AG04449 (cell line): ENCODE measurements at regions not wholly inside any gene's neighbourhood (a gene's known extent, or its start where the extent isn't known, plus 50 kb on each side); places are given as distances from the start of the nearest gene placed in this dataset.
"Not testable (repeated sequence)": the region's sequence is repeated elsewhere in the genome, so short reads cannot be mapped to it uniquely, and the experiment has no call there.

Experiments used
- CTCF ChIA-PET: fragments of 350-600 bp; formaldehyde crosslinking; extraction: SDS; loops from one replicate; lab custom pipeline; 2021; ENCODE audit warnings: antibody characterized with exemption; lab: Yijun Ruan, JAX
- POLR2A ChIA-PET: fragments of 400-600, 350-600 bp; formaldehyde crosslinking; extraction: SDS; loops from one replicate; lab custom pipeline; 2020; ENCODE audit warnings: antibody characterized with exemption, inconsistent platforms; lab: Yijun Ruan, JAX
- DNase-seq: peaks from one replicate; pipeline ENCODE4 v3.0.0-alpha.2; 2010; ENCODE audit warnings: low read depth, low spot score
- H3K4me3 ChIP-seq: 2 replicates; pipeline ENCODE4 v1.5.1; 2011; ENCODE audit warnings: low read depth, mild to moderate bottlenecking, control low read depth, low read length
- TF ChIP-seq, protein P1 (sequence below): IDR thresholded peaks from one replicate; pipeline ENCODE4 v1.5.1; 2011; ENCODE audit warnings: mild to moderate bottlenecking, moderate library complexity, low read length, control low read depth, inconsistent platforms; ENCODE audit not compliant: insufficient read depth; ENCODE audit errors: missing control alignments

DNA sequence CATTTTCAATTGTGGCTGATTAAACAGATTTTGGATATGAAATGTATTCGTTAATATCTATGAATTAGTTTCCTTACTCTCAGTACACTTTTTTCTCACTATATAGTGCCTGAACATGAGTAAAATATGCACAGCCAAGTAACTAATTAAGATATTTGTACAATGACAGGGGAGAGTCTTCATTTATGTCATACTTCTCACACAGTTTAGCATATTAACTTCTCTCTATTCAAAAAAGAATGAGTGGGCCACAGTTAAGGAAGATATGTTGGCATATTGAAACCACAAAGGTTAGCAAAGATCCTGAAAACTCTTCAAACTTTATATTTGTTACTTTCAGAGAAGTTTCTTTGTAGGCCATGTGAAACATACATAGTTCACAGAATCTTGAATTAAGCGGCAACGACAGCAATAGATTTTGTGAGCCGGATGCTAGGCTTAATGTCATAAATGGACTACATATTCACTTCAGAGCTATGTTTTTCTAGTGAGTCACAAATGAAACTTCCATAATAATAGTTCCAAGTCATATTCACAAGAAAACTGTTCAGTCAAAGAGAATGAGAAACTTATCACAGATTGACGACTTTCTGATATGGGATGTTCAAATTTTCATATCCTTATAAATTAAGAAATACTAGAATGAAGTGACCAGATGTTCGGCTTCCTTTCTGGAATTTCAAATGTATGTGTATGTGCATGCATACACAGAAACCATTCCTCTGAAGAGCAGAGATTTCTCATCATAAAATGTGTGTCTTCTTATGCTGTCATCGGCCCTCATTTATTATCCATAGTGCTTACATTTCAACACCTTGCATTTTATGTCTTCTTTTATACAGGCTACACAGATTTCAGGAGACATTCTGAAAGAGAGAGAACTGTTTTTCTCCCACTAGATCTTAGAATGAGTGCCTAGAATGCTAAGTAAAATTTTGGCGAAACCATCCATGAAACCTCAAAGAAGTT is 584.0 kb downstream of the SATB2 start:
- DNase-seq, result peak; percentile 70
- no peak overlapping the region for H3K4me3 ChIP-seq
- ChIA-PET CTCF (no interaction called here), POLR2A (no interaction called here)
- TF ChIP-seq, protein P1, sequence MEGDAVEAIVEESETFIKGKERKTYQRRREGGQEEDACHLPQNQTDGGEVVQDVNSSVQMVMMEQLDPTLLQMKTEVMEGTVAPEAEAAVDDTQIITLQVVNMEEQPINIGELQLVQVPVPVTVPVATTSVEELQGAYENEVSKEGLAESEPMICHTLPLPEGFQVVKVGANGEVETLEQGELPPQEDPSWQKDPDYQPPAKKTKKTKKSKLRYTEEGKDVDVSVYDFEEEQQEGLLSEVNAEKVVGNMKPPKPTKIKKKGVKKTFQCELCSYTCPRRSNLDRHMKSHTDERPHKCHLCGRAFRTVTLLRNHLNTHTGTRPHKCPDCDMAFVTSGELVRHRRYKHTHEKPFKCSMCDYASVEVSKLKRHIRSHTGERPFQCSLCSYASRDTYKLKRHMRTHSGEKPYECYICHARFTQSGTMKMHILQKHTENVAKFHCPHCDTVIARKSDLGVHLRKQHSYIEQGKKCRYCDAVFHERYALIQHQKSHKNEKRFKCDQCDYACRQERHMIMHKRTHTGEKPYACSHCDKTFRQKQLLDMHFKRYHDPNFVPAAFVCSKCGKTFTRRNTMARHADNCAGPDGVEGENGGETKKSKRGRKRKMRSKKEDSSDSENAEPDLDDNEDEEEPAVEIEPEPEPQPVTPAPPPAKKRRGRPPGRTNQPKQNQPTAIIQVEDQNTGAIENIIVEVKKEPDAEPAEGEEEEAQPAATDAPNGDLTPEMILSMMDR, result no peak

DNA sequence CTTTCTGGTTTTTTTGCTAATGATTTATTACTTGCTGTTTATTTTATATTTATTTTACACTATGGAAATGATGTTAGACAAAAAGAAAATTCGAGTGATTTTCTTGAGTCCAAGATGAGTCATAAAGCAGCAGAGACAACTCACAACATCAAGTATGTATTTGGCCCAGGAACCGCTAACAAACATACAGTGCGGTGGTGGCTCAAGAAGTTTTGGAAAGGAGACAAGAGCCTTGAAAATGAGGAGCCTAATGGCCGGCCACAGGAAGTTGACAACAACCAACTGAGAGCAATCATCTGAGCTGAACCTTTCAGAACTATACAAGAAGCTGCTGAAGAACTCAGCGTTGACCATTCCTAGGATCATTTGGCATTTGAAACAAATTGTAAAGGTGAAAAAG is 594.1 kb downstream of the SATB2 start:
- CTCF ChIA-PET, result interaction anchor here (1.2 kb wide), 1 partner anchor 206 kb away, joined by 3 read pairs; no protein-coding TSS in a partner anchor
- H3K4me3 ChIP-seq, result no peak overlapping the region
- no peak for DNase-seq
- TF ChIP-seq, protein P1, result no peak
- POLR2A ChIA-PET, result no interaction called here

DNA sequence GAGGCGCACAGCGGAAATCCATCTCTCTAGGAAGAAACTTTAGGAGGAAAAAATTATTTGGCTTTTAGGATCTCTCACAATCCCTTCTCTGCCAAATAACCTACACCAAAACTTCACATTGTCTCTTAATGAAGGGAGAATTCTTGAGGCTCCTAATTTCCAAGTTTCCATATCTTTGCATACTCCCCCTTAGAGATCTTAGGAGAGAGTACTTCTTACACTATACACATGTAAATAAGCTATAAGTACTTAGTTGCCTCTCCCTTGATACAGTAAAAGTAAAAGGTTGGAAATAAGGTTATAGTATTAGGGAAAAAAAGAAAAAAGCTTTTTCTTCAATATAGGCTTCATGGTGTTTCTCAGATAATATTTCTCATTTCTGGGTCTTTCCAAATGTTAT is 596.7 kb downstream of the SATB2 start:
- TF ChIP-seq, protein P1, result no peak
- CTCF ChIA-PET, result no interaction called here
- DNase-seq, result no peak
- no peak overlapping the region for H3K4me3 ChIP-seq
- POLR2A ChIA-PET, result no interaction called here

DNA sequence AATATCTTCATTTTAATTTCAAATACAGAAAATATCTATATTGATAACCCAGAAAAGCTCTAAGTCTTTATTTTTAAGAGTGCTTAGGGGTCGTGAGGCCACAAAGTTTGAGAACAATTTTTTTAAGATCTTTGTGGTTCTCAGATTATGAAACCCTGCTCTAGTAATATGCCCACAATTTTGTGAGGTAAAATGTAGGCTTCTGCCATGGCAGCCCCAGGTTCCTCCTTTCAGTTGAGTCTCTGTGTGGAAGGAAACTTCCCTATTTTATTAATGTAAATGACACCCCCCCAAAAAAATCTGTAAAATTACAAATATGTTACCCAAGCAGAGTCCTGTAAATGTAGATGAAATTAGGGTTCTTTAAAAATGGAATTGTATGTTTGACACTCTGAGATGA is 600.5 kb downstream of the SATB2 start:
- ChIA-PET POLR2A (no interaction called here), CTCF (no interaction called here)
- H3K4me3 ChIP-seq, result no peak overlapping the region
- DNase-seq, result no peak
- TF ChIP-seq, protein P1, result no peak

DNA sequence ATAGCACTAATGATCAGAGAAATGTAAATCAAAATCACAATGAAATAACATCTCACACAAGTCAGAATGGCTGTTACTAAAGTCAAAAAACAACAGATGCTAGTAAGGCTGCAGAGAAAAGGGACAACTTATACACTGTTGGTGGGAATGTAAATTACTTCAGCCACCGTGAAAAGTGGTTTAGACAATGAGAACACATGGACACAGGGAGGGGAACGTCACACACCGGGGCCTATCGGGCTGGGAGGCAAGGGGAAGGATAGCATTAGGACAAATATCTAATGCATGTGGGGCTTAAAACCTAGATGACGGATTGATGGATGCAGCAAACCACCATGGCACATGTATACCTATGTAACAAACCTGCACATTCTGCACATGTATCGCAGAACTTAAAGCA is 602.0 kb downstream of the SATB2 start:
- H3K4me3 ChIP-seq, DNase-seq, POLR2A ChIA-PET, CTCF ChIA-PET: not testable (repeated sequence)

DNA sequence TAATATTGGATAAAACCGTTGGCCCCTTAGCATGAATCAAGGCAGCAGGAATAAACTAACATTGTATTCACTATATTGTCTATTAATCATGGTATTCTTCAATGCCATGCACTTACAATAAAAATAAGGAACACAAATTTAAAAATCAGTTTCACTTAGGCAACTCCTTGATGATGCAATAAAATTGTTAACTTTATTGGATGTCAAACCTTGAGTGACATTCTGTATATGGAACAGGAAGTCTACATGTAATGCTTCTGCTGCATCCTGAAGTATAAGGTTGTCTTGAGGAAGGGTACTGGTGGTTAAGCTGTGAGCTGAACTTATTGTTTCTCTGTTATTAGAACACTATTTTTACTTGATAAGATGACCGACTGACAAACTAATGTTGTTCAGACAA is 605.5 kb downstream of the SATB2 start:
- TF ChIP-seq, protein P1, result no peak
- POLR2A ChIA-PET, result no interaction called here
- CTCF ChIA-PET, result no interaction called here
- no peak for DNase-seq
- no peak overlapping the region for H3K4me3 ChIP-seq
